Glutamatergic neuron (in vitro differentiated cells): ENCODE measurements at regions not wholly inside any gene's neighbourhood (a gene's known extent, or its start where the extent isn't known, plus 50 kb on each side); places are given as distances from the start of the nearest gene placed in this dataset.
"Not testable (repeated sequence)": the region's sequence is repeated elsewhere in the genome, so short reads cannot be mapped to it uniquely, and the experiment has no call there.

Experiments used
- DNase-seq: peaks from one replicate; pipeline ENCODE4 v3.0.0; 2022
- H3K27ac Mint-ChIP-seq: one replicate; pipeline ENCODE4 v1.8.0; 2020; ENCODE audit warnings: mild to moderate bottlenecking, mixed read lengths, inconsistent platforms; ENCODE audit not compliant: unreplicated experiment
- H3K27me3 Mint-ChIP-seq: one replicate; pipeline ENCODE4 v1.8.0; 2020; ENCODE audit warnings: mild to moderate bottlenecking, moderate library complexity, mixed read lengths, inconsistent platforms; ENCODE audit not compliant: unreplicated experiment
- H3K36me3 Mint-ChIP-seq: one replicate; pipeline ENCODE4 v1.8.0; 2020; ENCODE audit warnings: mild to moderate bottlenecking, mixed read lengths, inconsistent platforms; ENCODE audit not compliant: unreplicated experiment
- H3K4me1 Mint-ChIP-seq: one replicate; pipeline ENCODE4 v1.8.0; 2020; ENCODE audit warnings: mild to moderate bottlenecking, low read depth, mixed read lengths, inconsistent platforms; ENCODE audit not compliant: unreplicated experiment
- H3K4me3 Mint-ChIP-seq: one replicate; pipeline ENCODE4 v1.8.0; 2020; ENCODE audit warnings: mild to moderate bottlenecking, mixed read lengths, inconsistent platforms; ENCODE audit not compliant: unreplicated experiment
- H3K9me3 Mint-ChIP-seq: one replicate; pipeline ENCODE4 v1.8.0; 2020; ENCODE audit warnings: mild to moderate bottlenecking, moderate library complexity, mixed read lengths, inconsistent platforms; ENCODE audit not compliant: unreplicated experiment
- TF ChIP-seq, protein P1 (sequence below): fragments of 200-600 bp; sonication (generic); IDR thresholded peaks from one replicate; pipeline ENCODE4 v1.5.0; 2021; ENCODE audit not compliant: partially characterized antibody, unreplicated experiment

- Mint-ChIP-seq H3K27ac (no peak overlapping the region), H3K36me3 (no peaks in the 10 kb centered on the region), H3K9me3 (no peaks in the 10 kb centered on the region), H3K4me3 (no peak overlapping the region), H3K4me1 (no peaks in the 10 kb centered on the region), H3K27me3 (no peaks in the 10 kb centered on the region)
- DNase-seq: no peak
- TF ChIP-seq, protein P1, sequence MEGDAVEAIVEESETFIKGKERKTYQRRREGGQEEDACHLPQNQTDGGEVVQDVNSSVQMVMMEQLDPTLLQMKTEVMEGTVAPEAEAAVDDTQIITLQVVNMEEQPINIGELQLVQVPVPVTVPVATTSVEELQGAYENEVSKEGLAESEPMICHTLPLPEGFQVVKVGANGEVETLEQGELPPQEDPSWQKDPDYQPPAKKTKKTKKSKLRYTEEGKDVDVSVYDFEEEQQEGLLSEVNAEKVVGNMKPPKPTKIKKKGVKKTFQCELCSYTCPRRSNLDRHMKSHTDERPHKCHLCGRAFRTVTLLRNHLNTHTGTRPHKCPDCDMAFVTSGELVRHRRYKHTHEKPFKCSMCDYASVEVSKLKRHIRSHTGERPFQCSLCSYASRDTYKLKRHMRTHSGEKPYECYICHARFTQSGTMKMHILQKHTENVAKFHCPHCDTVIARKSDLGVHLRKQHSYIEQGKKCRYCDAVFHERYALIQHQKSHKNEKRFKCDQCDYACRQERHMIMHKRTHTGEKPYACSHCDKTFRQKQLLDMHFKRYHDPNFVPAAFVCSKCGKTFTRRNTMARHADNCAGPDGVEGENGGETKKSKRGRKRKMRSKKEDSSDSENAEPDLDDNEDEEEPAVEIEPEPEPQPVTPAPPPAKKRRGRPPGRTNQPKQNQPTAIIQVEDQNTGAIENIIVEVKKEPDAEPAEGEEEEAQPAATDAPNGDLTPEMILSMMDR: no peak
Observed at GRCh38 chrX:33968611-33969010, 163.5 kb downstream of the FAM47A start.

DNA sequence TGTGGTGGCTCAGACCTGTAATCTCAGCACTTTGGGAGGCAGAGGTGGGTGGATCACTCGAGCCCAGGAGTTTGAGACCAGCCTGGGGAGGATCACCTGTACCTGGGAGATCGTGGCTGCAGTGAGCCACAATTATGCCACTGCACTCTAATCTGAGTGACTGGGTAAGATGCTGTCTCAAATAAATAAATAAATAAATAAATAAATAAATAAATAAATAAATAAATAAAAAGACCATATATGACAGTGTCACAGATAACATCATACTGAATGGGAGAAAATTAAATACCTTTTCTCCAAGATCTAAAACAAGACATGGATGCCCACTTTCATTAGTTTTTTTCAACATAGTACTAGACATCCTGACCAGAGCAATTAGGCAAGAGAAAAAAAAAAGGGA, 182.8 kb downstream of the FAM47A start:
- TF ChIP-seq, protein P1: no peak
- Mint-ChIP-seq H3K9me3 (no peaks in the 10 kb centered on the region), H3K4me3 (no peak overlapping the region), H3K36me3 (no peaks in the 10 kb centered on the region), H3K4me1 (no peaks in the 10 kb centered on the region), H3K27ac (no peak overlapping the region), H3K27me3 (no peaks in the 10 kb centered on the region)
- DNase-seq: no peak

DNA sequence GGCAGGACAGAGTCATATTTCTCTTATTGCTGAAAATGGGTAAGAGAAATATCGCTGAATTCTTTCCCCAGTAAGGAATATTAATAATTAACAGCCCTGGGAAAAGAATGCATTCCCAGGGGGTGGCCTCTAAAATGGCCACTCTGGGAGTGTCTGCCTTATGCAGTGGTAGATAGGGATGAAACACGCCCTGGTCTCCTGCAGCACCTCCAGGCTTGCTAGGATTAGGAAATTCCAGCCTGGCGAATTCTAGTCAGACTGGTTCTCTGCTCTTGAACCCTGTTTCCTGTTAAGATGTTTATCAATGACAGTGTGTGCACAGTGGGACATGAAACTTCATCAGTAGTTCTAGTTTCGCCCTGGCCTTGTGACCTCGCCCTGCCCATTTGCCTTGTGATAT, 205.9 kb downstream of the FAM47A start:
- DNase-seq, H3K27ac Mint-ChIP-seq, H3K4me3 Mint-ChIP-seq, H3K9me3 Mint-ChIP-seq, H3K4me1 Mint-ChIP-seq, H3K36me3 Mint-ChIP-seq, H3K27me3 Mint-ChIP-seq: not testable (repeated sequence)

DNA sequence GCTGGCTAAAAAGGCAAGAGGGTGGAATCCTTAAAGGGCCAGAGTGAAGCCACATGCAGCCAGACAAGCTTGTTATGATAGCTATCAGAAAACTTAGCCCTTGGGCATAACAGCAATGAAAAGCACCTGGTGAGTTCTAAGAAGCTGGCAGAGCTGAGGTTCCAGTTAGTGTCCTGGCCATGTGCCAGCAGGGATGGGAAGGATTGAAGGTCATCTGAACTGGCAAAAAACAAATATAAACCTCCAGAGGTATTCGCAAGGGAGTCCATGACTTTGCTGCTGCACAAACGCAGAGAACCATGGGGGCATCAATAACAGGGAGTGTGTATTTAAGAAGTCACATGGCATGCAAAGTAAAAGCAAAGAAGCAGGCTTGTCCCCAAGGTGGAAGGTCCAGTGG, 208.9 kb downstream of the FAM47A start:
- H3K4me1 Mint-ChIP-seq: no peaks in the 10 kb centered on the region
- peaks cover 4% of the 10 kb centered on the region for H3K9me3 Mint-ChIP-seq
- TF ChIP-seq, protein P1: no peak
- H3K27me3 Mint-ChIP-seq: no peaks in the 10 kb centered on the region
- H3K27ac Mint-ChIP-seq: no peak overlapping the region
- H3K4me3 Mint-ChIP-seq: no peak overlapping the region
- no peak for DNase-seq
- peaks cover 4% of the 10 kb centered on the region for H3K36me3 Mint-ChIP-seq

GRCh38 chrX:33909836-33910235, 222.3 kb downstream of the FAM47A start:
- H3K4me3 Mint-ChIP-seq: no peak overlapping the region
- no peaks in the 10 kb centered on the region for H3K9me3 Mint-ChIP-seq
- TF ChIP-seq, protein P1: no peak

DNA sequence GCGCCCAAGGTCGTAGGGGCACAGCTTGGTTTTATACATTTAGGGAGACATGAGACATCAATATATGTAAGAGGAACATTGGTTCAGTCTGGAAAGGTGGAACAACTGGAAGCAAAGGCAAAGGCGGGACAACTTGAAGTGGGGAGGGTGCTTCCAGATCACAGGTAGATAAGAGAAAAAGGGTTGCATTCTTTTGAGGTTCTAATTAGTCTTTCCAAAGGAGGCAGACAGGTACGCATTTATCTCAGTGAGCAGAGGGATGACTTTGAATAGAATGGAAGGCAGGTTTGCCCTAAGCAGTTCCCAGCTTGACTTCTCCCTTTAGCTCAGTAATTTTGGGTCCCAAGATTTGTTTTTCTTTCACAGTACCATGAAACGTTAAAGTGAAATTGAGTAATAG, 223.2 kb downstream of the FAM47A start:
- Mint-ChIP-seq H3K27me3 (no peaks in the 10 kb centered on the region), H3K36me3 (no peaks in the 10 kb centered on the region), H3K9me3 (no peaks in the 10 kb centered on the region), H3K4me3 (no peak overlapping the region), H3K4me1 (no peaks in the 10 kb centered on the region), H3K27ac (no peak overlapping the region)
- TF ChIP-seq, protein P1: no peak
- DNase-seq: no peak

More at GRCh38 chrX:33909836-33910235, 222.3 kb downstream of the FAM47A start:
- H3K36me3 Mint-ChIP-seq: no peaks in the 10 kb centered on the region
- no peaks in the 10 kb centered on the region for H3K27me3 Mint-ChIP-seq
- no peaks in the 10 kb centered on the region for H3K4me1 Mint-ChIP-seq
- H3K27ac Mint-ChIP-seq: no peak overlapping the region
- no peak for DNase-seq
